Keratinocyte (primary cell): ENCODE measurements at regions not wholly inside any gene's neighbourhood (a gene's known extent, or its start where the extent isn't known, plus 50 kb on each side); places are given as distances from the start of the nearest gene placed in this dataset.

Source experiments
- DNase-seq: peaks from one replicate; pipeline ENCODE4 v3.0.0-alpha.2; 2011; ENCODE audit warnings: low read depth, missing footprints, low spot score
- FAIRE-seq: peaks from 2 replicates; lab custom pipeline; 2011; peaks lifted over from hg19 to GRCh38; lab: Jason Lieb, UNC
- H2AFZ ChIP-seq: 2 replicates; pipeline ENCODE4 v1.6.0; 2012; ENCODE audit warnings: low read length, control low read depth, inconsistent platforms; ENCODE audit not compliant: control insufficient read depth
- H3K27ac ChIP-seq: 2 replicates; pipeline ENCODE4 v1.5.1; 2011; ENCODE audit warnings: low read length; ENCODE audit not compliant: control insufficient read depth, insufficient read depth
- H3K27me3 ChIP-seq: 3 replicates; pipeline ENCODE4 v1.6.0; 2011; ENCODE audit warnings: low read length; ENCODE audit not compliant: control insufficient read depth, insufficient read depth; ENCODE audit errors: extremely low read depth
- H3K36me3 ChIP-seq, 2 experiments: 2 replicates in 1 of 2; 3 replicates in 1 of 2; pipeline ENCODE4 v1.5.1; 2011; ENCODE audit warnings: low read length in 2 of 2, mild to moderate bottlenecking in 1 of 2; ENCODE audit not compliant: control insufficient read depth in 2 of 2, insufficient read depth in 2 of 2; ENCODE audit errors: extremely low read depth in 1 of 2
- H3K4me1 ChIP-seq: 3 replicates; pipeline ENCODE4 v1.5.1; 2011; ENCODE audit warnings: low read length; ENCODE audit not compliant: control insufficient read depth, insufficient read depth; ENCODE audit errors: extremely low read depth
- H3K4me2 ChIP-seq: 3 replicates; pipeline ENCODE4 v1.6.0; 2011; ENCODE audit warnings: low read depth, low read length; ENCODE audit not compliant: control insufficient read depth, insufficient read depth; ENCODE audit errors: extremely low read depth
- H3K4me3 ChIP-seq, 3 experiments: fragments of 200-600 bp in 1 of 3; sonication (generic) in 1 of 3; 2 replicates in 2 of 3; 3 replicates in 1 of 3; pipeline ENCODE4 v1.5.1; 2011 to 2016; ENCODE audit warnings: low read length in 3 of 3, mild to moderate bottlenecking in 3 of 3, control low read depth in 2 of 3, inconsistent platforms in 1 of 3, low read depth in 1 of 3, mixed read lengths in 1 of 3, mixed run types in 1 of 3, moderate library complexity in 1 of 3; ENCODE audit not compliant: control insufficient read depth in 2 of 3, insufficient read depth in 2 of 3; ENCODE audit errors: extremely low read depth in 1 of 3
- H3K79me2 ChIP-seq: 2 replicates; pipeline ENCODE4 v1.6.0; 2012; ENCODE audit warnings: low read length; ENCODE audit not compliant: control insufficient read depth, insufficient read depth
- H3K9ac ChIP-seq: 3 replicates; pipeline ENCODE4 v1.6.0; 2011; ENCODE audit warnings: low read length; ENCODE audit not compliant: control insufficient read depth, insufficient read depth; ENCODE audit errors: extremely low read depth
- H3K9me1 ChIP-seq: 3 replicates; pipeline ENCODE4 v1.6.0; 2011; ENCODE audit warnings: low read length; ENCODE audit not compliant: control insufficient read depth, insufficient read depth; ENCODE audit errors: extremely low read depth
- H3K9me3 ChIP-seq: 2 replicates; pipeline ENCODE4 v1.5.1; 2012; ENCODE audit warnings: low read depth, low read length; ENCODE audit not compliant: control insufficient read depth
- H4K20me1 ChIP-seq: 3 replicates; pipeline ENCODE4 v1.6.0; 2011; ENCODE audit warnings: low read length; ENCODE audit not compliant: control insufficient read depth, insufficient read depth; ENCODE audit errors: extremely low read depth
- EZH2 ChIP-seq: IDR thresholded peaks from one replicate; pipeline ENCODE4 v1.6.1; 2012; ENCODE audit warnings: inconsistent platforms, mild to moderate bottlenecking, low read length, moderate library complexity
- dilution Hi-C: fragments of 300-500 bp; cut with MboI; formaldehyde crosslinking; loops from one replicate; pipeline ENCODE4 v1.7.0; 2020; ENCODE audit warnings: low sequenced_read_pairs; ENCODE audit not compliant: extremely low pct_ligation_motif_present
- TF ChIP-seq, protein P1 (sequence below), 3 experiments: IDR thresholded peaks in 1 of 3; conservative IDR thresholded peaks in 1 of 3; optimal IDR thresholded peaks in 1 of 3; 2 replicates in 2 of 3; 3 replicates in 1 of 3; pipeline versions ENCODE3 to v1.5.1; 2011; ENCODE audit warnings: low read length in 3 of 3, mild to moderate bottlenecking in 3 of 3, moderate library complexity in 2 of 3, control low read depth in 1 of 3, inconsistent platforms in 1 of 3; ENCODE audit not compliant: insufficient read depth in 2 of 3; ENCODE audit errors: extremely low read depth in 1 of 3

DNA sequence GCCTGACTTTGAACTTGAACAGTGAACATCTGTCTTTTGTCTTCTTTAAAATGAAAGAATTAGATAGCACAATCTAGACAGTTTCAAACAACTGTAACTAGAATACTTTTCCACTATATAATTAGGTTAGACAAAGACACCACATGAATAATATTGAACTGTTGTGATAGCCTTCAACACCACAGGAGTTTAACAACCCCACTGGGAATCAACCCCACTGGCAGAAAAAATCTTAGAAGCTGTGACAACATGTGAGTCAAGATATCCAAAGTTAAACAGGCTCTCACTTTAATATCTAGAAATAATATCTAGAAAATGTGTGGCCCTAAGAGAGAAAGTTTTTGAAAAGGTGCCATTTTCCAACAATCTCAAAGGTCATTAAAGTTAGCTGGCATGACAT, 64.4 kb upstream of the PRICKLE2 start:
- no peaks in the 10 kb centered on the region for H3K9me1 ChIP-seq
- no peak overlapping the region for H3K27ac ChIP-seq
- FAIRE-seq (no peak), DNase-seq (no peak)
- no peaks in the 10 kb centered on the region for H3K9me3 ChIP-seq
- no peaks in the 10 kb centered on the region for H3K27me3 ChIP-seq
- H4K20me1 ChIP-seq, result no peaks in the 10 kb centered on the region
- no peak overlapping the region for H3K4me3 ChIP-seq
- no peak overlapping the region for H3K4me2 ChIP-seq
- no peak overlapping the region for H3K9ac ChIP-seq
- H3K36me3 ChIP-seq, result no peaks in the 10 kb centered on the region
- H3K79me2 ChIP-seq, result no peaks in the 10 kb centered on the region
- dilution Hi-C loops, result no loop called here
- H3K4me1 ChIP-seq, result peaks cover 18% of the 10 kb centered on the region
- no peak overlapping the region for H2AFZ ChIP-seq
- no peak for TF ChIP-seq EZH2
- TF ChIP-seq, protein P1, sequence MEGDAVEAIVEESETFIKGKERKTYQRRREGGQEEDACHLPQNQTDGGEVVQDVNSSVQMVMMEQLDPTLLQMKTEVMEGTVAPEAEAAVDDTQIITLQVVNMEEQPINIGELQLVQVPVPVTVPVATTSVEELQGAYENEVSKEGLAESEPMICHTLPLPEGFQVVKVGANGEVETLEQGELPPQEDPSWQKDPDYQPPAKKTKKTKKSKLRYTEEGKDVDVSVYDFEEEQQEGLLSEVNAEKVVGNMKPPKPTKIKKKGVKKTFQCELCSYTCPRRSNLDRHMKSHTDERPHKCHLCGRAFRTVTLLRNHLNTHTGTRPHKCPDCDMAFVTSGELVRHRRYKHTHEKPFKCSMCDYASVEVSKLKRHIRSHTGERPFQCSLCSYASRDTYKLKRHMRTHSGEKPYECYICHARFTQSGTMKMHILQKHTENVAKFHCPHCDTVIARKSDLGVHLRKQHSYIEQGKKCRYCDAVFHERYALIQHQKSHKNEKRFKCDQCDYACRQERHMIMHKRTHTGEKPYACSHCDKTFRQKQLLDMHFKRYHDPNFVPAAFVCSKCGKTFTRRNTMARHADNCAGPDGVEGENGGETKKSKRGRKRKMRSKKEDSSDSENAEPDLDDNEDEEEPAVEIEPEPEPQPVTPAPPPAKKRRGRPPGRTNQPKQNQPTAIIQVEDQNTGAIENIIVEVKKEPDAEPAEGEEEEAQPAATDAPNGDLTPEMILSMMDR (optimal IDR thresholded peaks at IDR 0.05 in 1 of 3, IDR thresholded peaks at IDR 0.05 in 1 of 3, conservative IDR thresholded peaks at IDR 0.05 in 1 of 3; ENCODE audit: extremely low read depth in 1 of 3, insufficient read depth in 2 of 3, low read length in 3 of 3), result no peak

DNA sequence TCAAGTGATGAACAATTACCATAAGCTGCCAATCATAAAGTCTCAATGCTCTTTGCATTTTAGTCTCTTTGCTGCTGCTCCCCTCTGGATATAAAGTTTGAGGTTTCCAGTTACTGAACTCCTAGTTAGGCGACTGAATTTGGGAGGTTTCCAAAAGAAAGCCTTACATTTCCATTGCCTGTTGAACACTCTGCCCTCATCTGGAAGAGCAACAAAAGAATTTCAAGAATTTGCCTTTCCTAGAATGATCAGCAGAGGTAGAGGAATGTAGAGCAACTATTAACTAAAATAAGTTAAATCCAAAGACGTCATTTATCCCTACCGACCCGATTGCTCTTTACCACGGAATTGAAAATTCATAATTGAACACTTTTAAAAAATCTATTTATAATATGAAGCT, 53.4 kb upstream of the PRICKLE2 start:
- Histone ChIP-seq H3K27ac (no peak overlapping the region), H3K4me1 (peaks cover 8% of the 10 kb centered on the region), H3K27me3 (no peaks in the 10 kb centered on the region), H3K4me2 (no peak overlapping the region), H4K20me1 (no peaks in the 10 kb centered on the region), H3K9me1 (no peaks in the 10 kb centered on the region), H3K36me3 (no peaks in the 10 kb centered on the region), H3K4me3 (no peak overlapping the region), H2AFZ (no peak overlapping the region), H3K9me3 (no peaks in the 10 kb centered on the region), H3K9ac (no peak overlapping the region), H3K79me2 (no peaks in the 10 kb centered on the region)
- no peak for FAIRE-seq
- no peak for TF ChIP-seq EZH2
- TF ChIP-seq, protein P1 (optimal IDR thresholded peaks at IDR 0.05 in 1 of 3, IDR thresholded peaks at IDR 0.05 in 1 of 3, conservative IDR thresholded peaks at IDR 0.05 in 1 of 3; ENCODE audit: extremely low read depth in 1 of 3, insufficient read depth in 2 of 3, low read length in 3 of 3), result no peak
- dilution Hi-C loops, result no loop called here
- DNase-seq, result no peak
